NB4 (cell line): ENCODE measurements at regions not wholly inside any gene's neighbourhood (a gene's known extent, or its start where the extent isn't known, plus 50 kb on each side); places are given as distances from the start of the nearest gene placed in this dataset.

Experiments
- CTCF ChIP-seq: IDR thresholded peaks from one replicate; pipeline ENCODE4 v1.5.1; 2012; ENCODE audit warnings: low read depth, low read length
- MAX ChIP-seq: IDR thresholded peaks from 2 replicates; pipeline ENCODE4 v1.6.1; 2011; ENCODE audit warnings: low read depth, low read length
- POLR2A ChIP-seq: IDR thresholded peaks from 2 replicates; pipeline ENCODE4 v1.6.1; 2011; ENCODE audit warnings: mild to moderate bottlenecking; ENCODE audit not compliant: insufficient read length; ENCODE audit errors: extremely low read depth

- TF ChIP-seq CTCF (no peak), POLR2A (no peak), MAX (no peak)
Measured at GRCh38 chr4:97374526-97374925, 768.8 kb downstream of the STPG2 start.
